Left lung (tissue), 4 donors: ENCODE measurements at regions not wholly inside any gene's neighbourhood (a gene's known extent, or its start where the extent isn't known, plus 50 kb on each side); places are given as distances from the start of the nearest gene placed in this dataset.
A peak's percentile ranks its signal among the peaks of the same experiment; 100 is the strongest.

Source experiments
- ATAC-seq: fragments of 200-7000 bp; cut with Tn5 transposase; one replicate; pipeline ENCODE4 v1.9.1; 2020; ENCODE audit warnings: moderate library complexity
- DNase-seq, 4 donors: peaks; one replicate each; pipeline ENCODE4 v3.0.0-alpha.2; 2013 to 2020
- H3K27ac ChIP-seq, 2 donors: fragments of 200-600 bp; sonication (generic) in 1 of 2; one replicate each; pipeline versions ENCODE4 v1.5.0 to v1.8.0; 2020 to 2021
- H3K27me3 ChIP-seq, 2 donors: fragments of 200-600 bp; sonication (generic) in 1 of 2; one replicate each; pipeline versions ENCODE4 v1.5.0 to v1.8.0; 2020 to 2021
- H3K36me3 ChIP-seq, 2 donors: fragments of 200-600 bp; sonication (generic) in 1 of 2; one replicate each; pipeline versions ENCODE4 v1.5.0 to v1.8.0; 2020 to 2021
- H3K4me1 ChIP-seq, 2 donors: fragments of 200-600 bp; one replicate each; pipeline ENCODE4 v1.8.0; 2021
- H3K4me3 ChIP-seq, 2 donors: fragments of 200-600 bp; sonication (generic) in 1 of 2; one replicate each; pipeline versions ENCODE4 v1.5.0 to v1.8.0; 2020 to 2021; ENCODE audit warnings: mild to moderate bottlenecking in 1 of 2
- H3K9me3 ChIP-seq, 2 donors: fragments of 200-600 bp; sonication (generic) in 1 of 2; one replicate each; pipeline versions ENCODE4 v1.5.0 to v1.8.0; 2020 to 2021
- CTCF ChIP-seq, 2 donors: fragments of 200-600 bp; sonication (generic) in 1 of 2; IDR thresholded peaks; one replicate each; pipeline versions ENCODE4 v1.5.0 to v1.8.0; 2021; ENCODE audit warnings: antibody characterized with exemption in 2 of 2
- intact Hi-C, 2 donors: fragments of 100-400 bp; cut with DNase I; formaldehyde crosslinking; loops; one replicate each; pipeline versions ENCODE4 v1.11.2 to v1.14.2; 2022
- donor health status: DM: no; HTN: yes; CAD: no.
- donor health status: DM: no; HTN: no; CAD: no.

- TF ChIP-seq CTCF (IDR thresholded peaks at IDR 0.05), result no peak
- ATAC-seq (peak; percentile 74), DNase-seq (peak in 2 of 4 donors; percentile 6 to 47)
- intact Hi-C loops, result no loop called here
- no peaks in the 10 kb centered on the region for H3K27me3 ChIP-seq
- H3K9me3 ChIP-seq, result no peaks in the 10 kb centered on the region
- H3K27ac ChIP-seq, result peak overlapping the region; percentile 25 to 51
- H3K4me3 ChIP-seq, result no peak overlapping the region
- no peaks in the 10 kb centered on the region for H3K36me3 ChIP-seq
- H3K4me1 ChIP-seq, result no peaks in the 10 kb centered on the region
Observed at GRCh38 chr7:32163141-32163806, 93.1 kb upstream of the PDE1C start.

DNA sequence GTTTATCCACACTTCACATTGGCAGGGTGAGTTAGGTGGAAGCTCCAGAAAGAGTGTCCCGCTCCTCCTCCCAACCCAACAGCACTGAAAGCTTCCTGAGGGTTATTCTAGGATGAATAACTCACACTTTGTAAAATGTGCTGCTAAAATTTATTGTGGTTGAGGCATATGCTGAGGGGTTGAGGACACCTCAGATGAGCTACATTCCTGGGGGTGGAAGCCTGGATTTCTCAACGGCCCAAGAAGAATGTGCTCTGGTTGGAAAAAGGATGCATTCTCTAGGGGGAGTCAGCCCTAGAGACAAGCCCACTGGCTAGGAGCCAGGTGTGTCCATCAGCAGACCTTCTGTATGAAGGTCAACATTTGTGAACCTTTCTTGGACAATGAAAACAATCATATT lies 91.5 kb upstream of the PDE1C start:
- intact Hi-C loops, result no loop called here
- DNase-seq, result no peak
- Histone ChIP-seq H3K27ac (no peak overlapping the region), H3K36me3 (no peaks in the 10 kb centered on the region), H3K9me3 (no peaks in the 10 kb centered on the region), H3K27me3 (no peaks in the 10 kb centered on the region), H3K4me1 (no peaks in the 10 kb centered on the region), H3K4me3 (no peak overlapping the region)
- no peak for TF ChIP-seq CTCF (IDR thresholded peaks at IDR 0.05)
- ATAC-seq, result no peak

- TF ChIP-seq CTCF (IDR thresholded peaks at IDR 0.05), result no peak
- intact Hi-C loops, result no loop called here
- ATAC-seq, result no peak
- Histone ChIP-seq H3K4me3 (no peak overlapping the region), H3K4me1 (no peaks in the 10 kb centered on the region), H3K9me3 (no peaks in the 10 kb centered on the region), H3K27me3 (no peaks in the 10 kb centered on the region), H3K36me3 (no peaks in the 10 kb centered on the region), H3K27ac (no peak overlapping the region)
- DNase-seq, result no peak
Observed at GRCh38 chr7:32158751-32159745, 88.8 kb upstream of the PDE1C start.

DNA sequence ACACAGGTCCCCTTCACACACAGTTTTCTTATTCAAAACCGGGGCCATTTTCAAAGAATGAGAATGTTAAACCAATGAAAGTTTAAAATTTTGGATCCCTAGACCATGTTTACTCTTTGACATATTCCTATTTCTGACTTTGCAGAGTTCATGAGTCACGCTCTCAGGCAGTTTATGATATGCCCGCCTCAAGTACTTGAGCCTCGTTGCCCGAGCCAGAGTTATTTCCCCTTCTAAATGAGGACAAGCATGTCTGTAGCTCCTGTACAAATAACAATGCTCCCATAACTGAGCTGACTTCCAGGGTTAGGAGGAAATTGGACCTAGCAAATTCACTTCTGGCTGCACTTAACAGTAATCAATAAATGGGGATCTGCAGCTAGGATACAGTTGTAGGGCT lies 87.9 kb upstream of the PDE1C start:
- TF ChIP-seq CTCF (IDR thresholded peaks at IDR 0.05), result no peak
- Histone ChIP-seq H3K4me3 (no peak overlapping the region), H3K9me3 (no peaks in the 10 kb centered on the region), H3K27ac (no peak overlapping the region), H3K27me3 (no peaks in the 10 kb centered on the region), H3K4me1 (no peaks in the 10 kb centered on the region), H3K36me3 (no peaks in the 10 kb centered on the region)
- peak; percentile 81 for ATAC-seq
- intact Hi-C loops, result no loop called here
- no peak for DNase-seq

DNA sequence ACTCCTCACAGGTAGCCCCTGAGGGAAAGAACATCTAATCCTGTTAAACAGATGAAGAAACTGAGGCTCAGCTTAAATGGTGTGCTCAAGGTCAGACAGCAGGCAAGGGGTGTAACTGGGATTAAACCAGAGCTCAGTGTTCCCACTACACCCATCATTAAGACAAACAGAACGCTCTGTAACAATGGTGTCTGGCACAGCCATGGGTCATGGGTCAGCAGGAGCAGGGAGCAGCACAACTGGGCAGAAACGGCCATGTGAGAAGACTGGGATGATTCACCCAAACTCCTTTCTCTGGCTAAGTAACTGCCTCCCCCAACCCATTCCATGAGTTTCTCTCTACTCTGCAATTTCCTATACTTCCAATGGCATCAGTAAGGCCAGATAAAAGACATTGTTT lies 85.5 kb upstream of the PDE1C start:
- intact Hi-C loops, result no loop called here
- ATAC-seq (no peak), DNase-seq (no peak)
- no peaks in the 10 kb centered on the region for H3K27me3 ChIP-seq
- H3K4me1 ChIP-seq, result no peaks in the 10 kb centered on the region
- no peaks in the 10 kb centered on the region for H3K9me3 ChIP-seq
- no peak overlapping the region for H3K4me3 ChIP-seq
- no peak overlapping the region for H3K27ac ChIP-seq
- no peaks in the 10 kb centered on the region for H3K36me3 ChIP-seq
- TF ChIP-seq CTCF (IDR thresholded peaks at IDR 0.05), result no peak
